Fibroblast of gingiva (primary cell): ENCODE measurements at regions not wholly inside any gene's neighbourhood (a gene's known extent, or its start where the extent isn't known, plus 50 kb on each side); places are given as distances from the start of the nearest gene placed in this dataset.

ENCODE experiments used
- DNase-seq: peaks from one replicate; pipeline ENCODE4 v3.0.0-alpha.2; 2011; ENCODE audit warnings: low read depth

- DNase-seq = no peak
These were observed 422.6 kb downstream of the MAN2A1 start for GRCh38 chr5:110112348-110112747.

- no peak for DNase-seq
These were observed 425.8 kb downstream of the MAN2A1 start for GRCh38 chr5:110115503-110115902.

GRCh38 chr5:110116539-110116938 is 426.8 kb downstream of the MAN2A1 start:
- no peak for DNase-seq

GRCh38 chr5:110134963-110135935 is 445.5 kb downstream of the MAN2A1 start:
- DNase-seq = no peak

- DNase-seq = peak; percentile 9
These were observed 460.5 kb downstream of the MAN2A1 start for GRCh38 chr5:110150199-110150598.

GRCh38 chr5:110159202-110159601 is 469.5 kb downstream of the MAN2A1 start:
- DNase-seq = peak; percentile 40

GRCh38 chr5:110161162-110161561 is 471.4 kb downstream of the MAN2A1 start:
- no peak for DNase-seq

GRCh38 chr5:110165366-110165765 is 475.6 kb downstream of the MAN2A1 start:
- DNase-seq = no peak

GRCh38 chr5:110167384-110167783 is 477.7 kb downstream of the MAN2A1 start:
- no peak for DNase-seq

GRCh38 chr5:110169461-110169860 is 479.7 kb downstream of the MAN2A1 start:
- DNase-seq = no peak

- no peak for DNase-seq
These were observed 488.0 kb downstream of the MAN2A1 start for GRCh38 chr5:110177729-110178128.

- no peak for DNase-seq
These were observed 489.6 kb downstream of the MAN2A1 start for GRCh38 chr5:110179321-110179720.

- DNase-seq = no peak
These were observed 504.5 kb downstream of the MAN2A1 start for GRCh38 chr5:110194191-110194590.

GRCh38 chr5:110195288-110195687 is 505.6 kb downstream of the MAN2A1 start:
- no peak for DNase-seq

- no peak for DNase-seq
These were observed 512.1 kb downstream of the MAN2A1 start for GRCh38 chr5:110201791-110202190.

GRCh38 chr5:110203661-110204060 is 513.9 kb downstream of the MAN2A1 start:
- no peak for DNase-seq

GRCh38 chr5:110209401-110209800 is 517.1 kb downstream of the TMEM232 start:
- DNase-seq = no peak

GRCh38 chr5:110218981-110219380 is 507.5 kb downstream of the TMEM232 start:
- no peak for DNase-seq

- no peak for DNase-seq
These were observed 506.7 kb downstream of the TMEM232 start for GRCh38 chr5:110219769-110220168.

GRCh38 chr5:110221036-110221435 is 505.4 kb downstream of the TMEM232 start:
- no peak for DNase-seq

GRCh38 chr5:110224050-110224449 is 502.4 kb downstream of the TMEM232 start:
- no peak for DNase-seq

GRCh38 chr5:110225949-110226348 is 500.5 kb downstream of the TMEM232 start:
- DNase-seq = no peak

- no peak for DNase-seq
These were observed 486.7 kb downstream of the TMEM232 start for GRCh38 chr5:110239786-110240185.

- no peak for DNase-seq
These were observed 483.5 kb downstream of the TMEM232 start for GRCh38 chr5:110242950-110243349.
